ENCODE measurements at regions not wholly inside any gene's neighbourhood (a gene's known extent, or its start where the extent isn't known, plus 50 kb on each side); places are given as distances from the start of the nearest gene placed in this dataset.
A peak's percentile ranks its signal among the peaks of the same experiment; 100 is the strongest.
"Not testable (repeated sequence)": the region's sequence is repeated elsewhere in the genome, so short reads cannot be mapped to it uniquely, and the experiment has no call there.

DNA sequence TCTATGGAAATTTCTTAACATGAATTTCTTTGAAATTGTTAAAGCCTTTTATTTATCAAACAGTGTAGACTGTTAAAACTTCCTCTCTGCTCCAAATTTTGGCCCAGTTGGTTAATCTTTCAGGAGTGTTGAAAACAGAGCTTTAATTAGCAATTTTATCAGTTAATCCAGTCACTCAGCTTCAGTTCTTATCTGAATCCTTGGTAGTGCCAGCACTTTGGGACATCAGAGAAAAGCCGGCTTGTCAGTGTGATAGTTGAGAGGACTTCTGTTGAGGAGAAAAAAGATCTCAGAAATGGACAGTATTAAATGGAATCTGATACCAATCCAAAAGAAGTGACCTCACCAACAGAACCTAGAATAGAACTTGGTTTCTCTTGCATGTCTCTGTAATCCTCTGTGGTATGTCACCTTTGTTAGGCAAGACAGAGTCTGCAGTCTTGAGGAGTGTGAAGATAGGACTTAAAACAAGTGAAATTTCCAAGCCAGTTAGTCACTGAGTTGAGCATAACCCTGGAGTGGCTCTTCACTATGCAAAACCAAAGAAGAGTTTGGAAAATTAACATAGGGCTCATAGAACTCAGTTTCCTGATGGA lies 251.8 kb downstream of the NNT start:
- no peak for FAIRE-seq
- no peak for DNase-seq (ENCODE audit: insufficient read length, low spot score)
- no peak for TF ChIP-seq POLR2A (IDR thresholded peaks at IDR 0.05; ENCODE audit: low read depth, low read length)

DNA sequence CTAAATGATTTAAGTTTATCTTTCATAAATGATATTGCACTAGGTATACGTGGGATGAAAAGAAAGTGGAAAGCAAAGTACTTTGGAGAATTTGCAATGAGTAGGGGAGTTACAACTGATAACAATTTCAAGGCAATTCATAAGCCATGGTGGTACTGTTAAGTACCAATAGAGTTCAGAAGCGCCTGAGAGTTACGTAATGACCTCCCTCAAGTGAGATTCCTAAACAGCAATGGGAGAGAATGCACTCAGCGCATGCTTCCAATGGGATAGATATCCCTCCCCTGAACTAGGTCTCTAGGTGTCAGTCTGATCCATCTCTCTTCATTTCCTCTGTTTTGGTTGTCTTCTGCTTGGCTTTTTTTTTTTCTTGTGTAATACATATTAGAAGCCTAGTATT lies 249.3 kb downstream of the NNT start:
- no peak for FAIRE-seq
- DNase-seq (ENCODE audit: insufficient read length, low spot score) = no peak
- no peak for TF ChIP-seq POLR2A (IDR thresholded peaks at IDR 0.05; ENCODE audit: low read depth, low read length)

DNA sequence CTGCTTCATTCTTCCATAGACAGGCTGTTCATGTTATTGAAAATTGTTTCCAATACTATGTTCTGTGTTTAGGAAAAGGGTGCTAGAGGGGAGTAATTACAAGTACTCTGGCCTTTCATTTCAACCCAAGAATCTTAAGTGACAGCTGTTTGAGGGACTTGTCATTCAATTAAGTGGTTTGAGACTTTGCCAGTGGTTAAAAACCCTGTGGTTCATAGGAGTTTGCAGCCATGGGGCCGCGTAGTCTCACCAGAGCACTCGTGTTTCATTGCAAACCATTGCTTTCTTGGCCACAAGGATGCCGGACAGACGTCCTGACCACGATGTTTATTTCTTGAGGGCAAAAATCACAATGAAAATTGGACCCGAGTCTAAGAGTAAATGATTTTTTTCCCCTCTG lies 248.8 kb downstream of the NNT start:
- FAIRE-seq = no peak
- DNase-seq (ENCODE audit: insufficient read length, low spot score) = no peak
- TF ChIP-seq POLR2A (IDR thresholded peaks at IDR 0.05; ENCODE audit: low read depth, low read length) = no peak

DNA sequence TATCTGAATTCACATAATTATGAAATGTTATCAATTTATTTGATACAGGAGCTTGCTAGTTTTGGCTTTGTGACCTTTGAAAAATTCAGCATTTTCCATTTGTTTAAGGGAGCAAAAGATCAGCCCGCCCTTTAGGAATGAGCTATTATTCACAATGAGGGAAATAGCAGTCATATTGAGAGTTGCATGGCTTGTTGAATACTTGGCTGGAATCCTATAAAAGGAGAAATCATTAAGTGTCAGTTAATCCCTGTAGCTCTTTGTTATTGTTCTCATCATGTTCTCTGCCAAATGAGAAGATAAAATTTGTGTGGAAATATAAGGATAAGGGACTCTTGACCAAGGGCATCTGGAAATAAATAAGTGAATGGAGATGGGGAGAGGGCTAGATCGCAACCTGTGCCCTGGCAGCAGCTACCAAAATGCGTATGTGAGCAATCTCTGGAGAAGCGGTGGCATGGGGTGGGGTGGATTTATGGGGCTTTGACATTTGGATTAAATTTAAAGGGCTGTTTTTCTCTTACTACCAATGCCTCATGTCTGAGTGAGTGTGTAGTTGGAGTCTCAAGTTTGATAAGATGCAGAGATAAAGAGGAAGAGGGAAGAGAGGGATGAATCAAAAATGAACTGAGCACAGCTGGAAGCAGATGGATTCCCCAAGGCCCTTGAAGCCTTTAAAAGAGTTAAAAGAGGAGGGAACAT lies 237.6 kb downstream of the NNT start:
- DNase-seq (ENCODE audit: insufficient read length, low spot score) (no peak), FAIRE-seq (peak; percentile 36)
- no peak for TF ChIP-seq POLR2A (IDR thresholded peaks at IDR 0.05; ENCODE audit: low read depth, low read length)

DNA sequence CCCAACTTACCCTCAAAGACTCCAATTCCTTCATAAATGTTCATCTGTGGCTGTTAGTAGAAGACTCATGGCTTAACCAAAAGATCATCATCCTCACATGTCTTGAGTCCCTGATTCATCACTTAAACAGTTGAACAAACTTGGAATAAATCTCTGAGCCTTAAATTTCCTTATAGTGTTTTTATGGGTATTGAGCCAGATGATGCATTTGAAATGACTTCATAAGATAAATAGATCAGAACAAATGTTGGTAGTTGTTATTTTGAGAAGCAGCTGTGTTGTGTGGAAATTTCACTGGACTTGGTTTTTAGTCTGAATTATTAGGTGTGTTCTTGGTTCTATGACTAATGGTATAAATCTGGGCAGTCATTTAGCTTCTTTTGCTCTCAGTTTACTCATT lies 236.2 kb downstream of the NNT start:
- peak; percentile 99 for FAIRE-seq
- no peak for TF ChIP-seq POLR2A (IDR thresholded peaks at IDR 0.05; ENCODE audit: low read depth, low read length)

DNA sequence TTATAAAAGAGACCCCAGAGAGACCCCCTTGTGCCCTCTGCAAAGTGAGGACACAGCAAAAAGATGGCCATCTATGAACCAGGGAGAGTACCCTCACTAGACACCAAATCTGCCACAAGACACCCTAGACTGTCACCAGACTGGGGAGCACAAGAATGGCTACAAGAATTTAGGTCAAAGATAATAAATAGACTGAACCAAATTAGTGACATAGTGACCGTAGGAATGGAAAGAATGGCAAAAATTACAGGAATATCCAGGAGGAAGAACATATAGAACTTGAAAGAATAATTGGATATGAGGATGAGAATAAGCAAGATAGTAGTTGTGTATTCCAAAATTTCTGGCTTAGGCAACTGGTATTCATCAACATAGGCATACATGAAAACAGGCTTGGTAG lies 235.0 kb downstream of the NNT start:
- DNase-seq (ENCODE audit: insufficient read length, low spot score) (no peak), FAIRE-seq (peak; percentile 72)
- TF ChIP-seq POLR2A (IDR thresholded peaks at IDR 0.05; ENCODE audit: low read depth, low read length) = no peak

More for the DNA sequence above, 236.2 kb downstream of the NNT start:
- peak; percentile 19 for DNase-seq (ENCODE audit: insufficient read length, low spot score)

DNA sequence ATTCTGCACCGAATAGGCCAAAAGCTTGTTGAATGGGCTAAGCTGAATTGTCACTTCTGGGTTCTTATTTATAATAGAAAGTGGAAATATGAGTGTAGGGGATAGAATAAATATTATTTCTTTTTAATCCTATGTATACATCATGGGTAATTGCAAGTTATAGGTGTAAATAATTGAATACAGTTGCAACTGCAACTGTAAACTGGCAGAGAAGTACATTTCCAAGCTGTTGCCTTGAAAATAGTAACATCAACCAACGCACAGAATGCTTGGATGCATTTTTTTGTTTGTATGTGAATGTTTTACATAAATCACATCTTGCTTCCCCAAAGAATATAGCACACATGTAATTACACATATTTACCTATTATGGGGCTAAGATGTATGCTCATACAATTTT lies 234.1 kb downstream of the NNT start:
- TF ChIP-seq POLR2A (IDR thresholded peaks at IDR 0.05; ENCODE audit: low read depth, low read length) = no peak
- FAIRE-seq = no peak

DNA sequence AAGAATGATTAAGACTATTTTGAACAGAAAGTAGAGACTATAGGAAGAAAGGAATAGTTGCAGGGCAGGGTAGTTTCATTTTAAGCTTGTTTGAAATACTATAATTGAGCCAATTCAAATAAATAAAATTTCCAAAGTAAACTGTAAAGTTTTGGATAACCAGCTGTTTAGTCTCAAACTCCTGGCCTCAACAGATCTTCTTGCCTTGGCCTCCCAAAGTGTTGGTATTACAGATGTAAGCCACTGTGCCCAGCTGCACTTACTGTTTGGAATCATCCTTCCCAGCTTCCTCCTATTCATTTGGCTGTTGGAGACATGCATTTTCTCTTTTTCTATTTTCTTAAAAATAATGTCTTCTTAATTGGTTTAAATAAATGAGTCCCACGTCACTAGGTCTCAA lies 231.0 kb downstream of the NNT start:
- FAIRE-seq (no peak), DNase-seq (ENCODE audit: insufficient read length, low spot score) (no peak)
- TF ChIP-seq POLR2A (IDR thresholded peaks at IDR 0.05; ENCODE audit: low read depth, low read length) = no peak

More for the DNA sequence above, 234.1 kb downstream of the NNT start:
- DNase-seq (ENCODE audit: insufficient read length, low spot score) = no peak

DNA sequence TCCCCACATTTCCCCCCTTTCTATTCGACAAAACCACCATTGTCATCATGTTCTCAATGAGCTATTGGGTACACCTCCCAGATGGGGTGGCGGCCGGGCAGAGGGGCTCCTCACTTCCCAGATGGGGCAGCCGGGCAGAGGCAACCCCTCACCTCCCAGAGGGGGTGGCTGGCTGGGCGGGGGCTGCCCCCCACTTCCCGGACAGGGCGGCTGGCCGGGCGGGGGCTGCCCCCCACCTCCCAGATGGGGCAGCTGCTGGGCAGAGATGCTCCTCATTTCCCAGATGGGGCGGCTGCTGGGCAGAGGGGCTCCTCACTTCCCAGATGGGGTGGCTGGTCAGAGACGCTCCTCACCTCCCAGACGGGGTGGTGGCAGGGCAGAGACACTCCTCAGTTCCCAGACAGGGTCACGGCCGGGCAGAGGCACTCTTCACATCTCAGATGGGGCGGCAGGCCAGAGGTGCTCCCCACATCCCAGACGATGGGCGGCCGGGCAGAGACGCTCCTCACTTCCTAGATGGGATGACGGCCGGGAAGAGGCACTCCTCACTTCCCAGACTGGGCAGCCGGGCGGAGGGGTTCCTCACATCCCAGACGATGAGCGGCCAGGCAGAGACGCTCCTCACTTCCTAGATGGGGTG lies 221.5 kb downstream of the NNT start:
- FAIRE-seq; DNase-seq (ENCODE audit: insufficient read length, low spot score): not testable (repeated sequence)

DNA sequence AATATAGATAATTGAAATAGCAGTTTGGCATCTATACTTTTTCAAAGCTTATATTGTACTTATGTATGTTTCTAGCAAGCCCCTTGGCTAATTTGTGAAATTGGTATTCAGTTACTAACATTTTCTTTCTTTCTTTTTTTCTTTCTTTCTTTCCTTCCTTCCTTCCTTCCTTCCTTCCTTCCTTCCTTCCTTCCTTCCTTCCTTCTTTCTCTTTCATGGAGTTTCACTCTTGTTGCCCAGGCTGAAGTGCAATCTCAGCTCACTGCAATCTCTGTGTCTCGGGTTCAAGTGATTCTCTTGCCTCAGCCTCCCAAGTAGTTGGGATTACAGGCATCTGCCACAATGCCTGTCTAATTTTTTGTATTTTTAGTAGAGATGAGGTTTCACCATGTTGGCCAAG lies 215.4 kb downstream of the NNT start:
- not testable (repeated sequence) for FAIRE-seq; DNase-seq (ENCODE audit: insufficient read length, low spot score)

DNA sequence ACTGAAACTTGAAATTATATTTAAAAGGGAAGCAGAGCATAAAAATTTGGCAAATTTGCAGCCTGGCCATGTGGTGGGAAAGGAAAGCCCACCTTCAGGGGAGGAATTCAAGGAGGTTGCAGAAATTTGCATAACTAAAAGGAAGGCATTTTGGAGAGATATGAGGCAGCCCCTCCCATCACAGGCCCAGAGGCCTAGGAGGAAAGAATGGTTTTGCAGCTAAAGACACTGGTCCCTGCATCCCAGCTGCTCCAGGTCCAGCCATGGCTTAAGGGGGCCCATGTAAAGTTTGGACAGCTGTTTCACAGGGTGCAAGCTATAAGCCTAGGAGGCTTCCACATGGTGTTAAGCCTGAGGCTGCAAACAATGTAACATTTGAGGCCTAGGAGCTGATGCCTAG lies 212.5 kb downstream of the NNT start:
- FAIRE-seq (no peak), DNase-seq (ENCODE audit: insufficient read length, low spot score) (no peak)
- no peak for TF ChIP-seq POLR2A (IDR thresholded peaks at IDR 0.05; ENCODE audit: low read depth, low read length)

DNA sequence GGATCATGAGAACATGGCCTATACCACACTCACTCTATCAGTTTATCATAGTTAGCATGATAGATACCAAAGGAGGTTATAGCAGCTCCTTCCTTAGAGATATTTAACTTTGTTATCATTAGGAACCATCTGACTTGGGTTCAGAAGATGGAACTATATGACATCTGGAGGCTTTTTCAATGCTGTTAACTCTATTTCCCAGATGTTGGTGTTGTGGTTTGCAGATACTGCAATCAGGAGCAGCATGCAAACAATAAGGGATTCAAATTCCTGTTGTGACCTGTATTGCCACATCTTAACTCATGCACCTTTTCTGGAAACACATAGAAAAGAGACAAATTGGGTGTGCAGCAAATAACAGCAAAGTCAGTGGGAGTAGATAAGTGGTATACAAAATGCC lies 201.7 kb downstream of the NNT start:
- TF ChIP-seq POLR2A (IDR thresholded peaks at IDR 0.05; ENCODE audit: low read depth, low read length) = no peak
- DNase-seq (ENCODE audit: insufficient read length, low spot score) (no peak), FAIRE-seq (peak; percentile 36)

DNA sequence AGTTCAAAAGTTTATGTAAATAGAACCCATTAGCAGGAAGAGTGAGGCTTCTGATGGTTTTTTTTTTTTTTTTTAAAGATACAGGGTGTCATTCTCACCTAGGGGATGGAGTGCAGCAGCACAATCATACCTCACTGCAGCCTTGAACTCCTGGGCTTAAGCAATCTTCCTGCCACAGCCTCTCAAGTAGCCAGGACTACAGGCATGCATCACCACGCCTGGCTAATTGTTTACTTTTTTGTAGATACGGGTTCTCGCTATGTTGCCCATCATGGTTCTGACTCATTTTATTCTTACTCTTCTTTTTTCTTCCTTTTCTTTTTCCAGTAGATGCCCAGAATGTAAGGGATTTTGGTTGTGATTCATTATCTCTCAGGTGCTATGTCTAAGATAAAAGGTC lies 201.1 kb downstream of the NNT start:
- no peak for DNase-seq (ENCODE audit: insufficient read length, low spot score)
- no peak for FAIRE-seq
- TF ChIP-seq POLR2A (IDR thresholded peaks at IDR 0.05; ENCODE audit: low read depth, low read length) = no peak

DNA sequence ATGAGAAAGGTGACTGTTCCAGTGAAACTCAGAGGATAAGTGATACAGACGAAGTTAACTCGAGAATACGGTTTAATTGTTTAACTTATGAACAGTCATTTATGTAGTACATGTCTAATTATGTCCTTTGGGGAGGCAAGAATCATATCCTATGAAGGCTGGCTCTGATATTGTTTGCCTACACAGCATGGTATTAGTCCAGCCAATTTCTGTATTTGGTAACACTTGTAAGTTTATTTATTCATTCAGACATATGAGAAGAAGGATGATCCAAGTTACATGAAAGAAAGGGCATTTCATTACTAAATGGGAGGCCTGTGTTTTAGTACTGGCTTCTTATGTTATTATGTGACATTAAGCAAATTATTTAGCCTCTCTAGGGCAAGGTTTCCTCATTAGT lies 199.7 kb downstream of the NNT start:
- TF ChIP-seq POLR2A (IDR thresholded peaks at IDR 0.05; ENCODE audit: low read depth, low read length) = no peak
- FAIRE-seq = no peak

DNA sequence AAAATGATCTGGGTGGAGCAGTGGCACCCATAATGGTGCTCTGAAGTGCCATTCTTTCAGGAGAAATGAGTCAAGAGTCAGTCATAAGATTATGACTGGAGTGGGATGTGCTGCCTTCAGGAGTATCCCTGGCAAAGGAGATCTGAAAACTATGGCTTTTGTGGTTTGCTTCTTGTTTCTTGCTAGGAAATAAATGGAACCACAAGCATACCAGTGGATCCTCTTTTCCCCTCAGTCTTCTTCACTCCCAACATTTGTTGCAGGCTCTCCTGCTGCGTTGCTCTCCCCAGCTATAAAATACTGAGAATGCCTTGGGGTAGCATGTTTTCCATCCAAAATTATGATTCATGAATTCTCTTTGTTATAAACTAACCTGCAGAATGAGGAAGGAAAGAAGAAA lies 199.1 kb downstream of the NNT start:
- no peak for TF ChIP-seq POLR2A (IDR thresholded peaks at IDR 0.05; ENCODE audit: low read depth, low read length)
- peak; percentile 9 for DNase-seq (ENCODE audit: insufficient read length, low spot score)
- FAIRE-seq = peak; percentile 97

More for the DNA sequence above, 199.7 kb downstream of the NNT start:
- no peak for DNase-seq (ENCODE audit: insufficient read length, low spot score)

All from H54 (cell line).